ENCODE measurements at regions not wholly inside any gene's neighbourhood (a gene's known extent, or its start where the extent isn't known, plus 50 kb on each side); places are given as distances from the start of the nearest gene placed in this dataset.

- TF ChIP-seq EP300 (IDR thresholded peaks at IDR 0.05) (no peak), CTCF (IDR thresholded peaks at IDR 0.05) (no peak), POLR2A (IDR thresholded peaks at IDR 0.05) (no peak)
These were observed 207.8 kb downstream of the FAT4 start for GRCh38 chr4:125522588-125522987.
